ENCODE measurements at regions not wholly inside any gene's neighbourhood (a gene's known extent, or its start where the extent isn't known, plus 50 kb on each side); places are given as distances from the start of the nearest gene placed in this dataset.
A peak's percentile ranks its signal among the peaks of the same experiment; 100 is the strongest.

- TF ChIP-seq CTCF (IDR thresholded peaks at IDR 0.05 in 8 of 11, conservative IDR thresholded peaks at IDR 0.05 in 3 of 11) (no peak), POLR2AphosphoS5 (IDR thresholded peaks at IDR 0.05) (peak in 1 of 3 donors; percentile 64)
- 40 to 49% (median 44%) methylated on average over 6 of the region's 6 CpGs for WGBS, 5 donors
- intact Hi-C loops (cut with DNase I; ENCODE audit: low total_unique reads), result no loop called here
- Histone ChIP-seq H3K4me3 (peak overlapping the region in 1 of 8 donors; percentile 17), H3K36me3 (no peaks in the 10 kb centered on the region), H3K4me1 (peaks cover 5 to 37% (median 18%) of the 10 kb centered on the region in 6 donors), H3K27ac (peak overlapping the region in 7 of 8 donors; percentile 56 to 81 (median 68)), H3K27me3 (replicated peaks in 1 of 7) (no peaks in the 10 kb centered on the region), H3K9me3 (peaks cover 4 to 16% (median 9%) of the 10 kb centered on the region in 8 donors)
- no peak for DNase-seq
Measured at GRCh38 chr20:2217857-2218539, 77.8 kb upstream of the TGM3 start.

- DNase-seq, result no peak
- Histone ChIP-seq H3K36me3 (no peaks in the 10 kb centered on the region), H3K27ac (peak overlapping the region in 1 of 8 donors; percentile 80), H3K27me3 (replicated peaks in 1 of 7) (no peaks in the 10 kb centered on the region), H3K4me1 (peaks cover 5 to 39% (median 18%) of the 10 kb centered on the region in 6 donors), H3K4me3 (no peak overlapping the region), H3K9me3 (peaks cover 4 to 16% (median 9%) of the 10 kb centered on the region in 8 donors)
- 85 to 94% (median 88%) methylated on average over 2 of the region's 2 CpGs for WGBS, 5 donors
- TF ChIP-seq CTCF (IDR thresholded peaks at IDR 0.05 in 8 of 11, conservative IDR thresholded peaks at IDR 0.05 in 3 of 11) (no peak), POLR2AphosphoS5 (IDR thresholded peaks at IDR 0.05) (no peak), POLR2A (IDR thresholded peaks at IDR 0.05) (no peak)
- intact Hi-C loops (cut with DNase I; ENCODE audit: low total_unique reads), result no loop called here
Measured at GRCh38 chr20:2219481-2220006, 76.3 kb upstream of the TGM3 start.

- no peak overlapping the region for H3K4me3 ChIP-seq
- no peaks in the 10 kb centered on the region for H3K36me3 ChIP-seq
- no peak for DNase-seq
- H3K27me3 ChIP-seq (replicated peaks in 1 of 7), result no peaks in the 10 kb centered on the region
- intact Hi-C loops (cut with DNase I; ENCODE audit: low total_unique reads), result no loop called here
- peaks cover 4 to 16% (median 9%) of the 10 kb centered on the region in 8 donors for H3K9me3 ChIP-seq
- peak overlapping the region in 1 of 8 donors; percentile 76 for H3K27ac ChIP-seq
- TF ChIP-seq POLR2AphosphoS5 (IDR thresholded peaks at IDR 0.05) (no peak), CTCF (IDR thresholded peaks at IDR 0.05 in 8 of 11, conservative IDR thresholded peaks at IDR 0.05 in 3 of 11) (no peak), POLR2A (IDR thresholded peaks at IDR 0.05) (no peak)
- peaks cover 5 to 39% (median 18%) of the 10 kb centered on the region in 6 donors for H3K4me1 ChIP-seq
- WGBS, 5 donors, result 42 to 91% (median 79%) methylated on average over 2 of the region's 2 CpGs
Measured at GRCh38 chr20:2220298-2220697, 75.5 kb upstream of the TGM3 start.

- Histone ChIP-seq H3K4me1 (peaks cover 5 to 39% (median 18%) of the 10 kb centered on the region in 6 donors), H3K4me3 (no peak overlapping the region), H3K27me3 (replicated peaks in 1 of 7) (no peaks in the 10 kb centered on the region), H3K27ac (peak overlapping the region in 6 of 8 donors; percentile 55 to 81 (median 74)), H3K9me3 (peaks cover 4 to 16% (median 9%) of the 10 kb centered on the region in 8 donors), H3K36me3 (no peaks in the 10 kb centered on the region)
- WGBS, 5 donors, result 36 to 69% (median 55%) methylated on average over 2 of the region's 2 CpGs
- no peak for TF ChIP-seq POLR2A (IDR thresholded peaks at IDR 0.05)
- TF ChIP-seq POLR2AphosphoS5 (IDR thresholded peaks at IDR 0.05), result peak in 1 of 3 donors; percentile 25
- DNase-seq, result no peak
- intact Hi-C loops (cut with DNase I; ENCODE audit: low total_unique reads), result no loop called here
Measured at GRCh38 chr20:2221921-2222320, 73.9 kb upstream of the TGM3 start.

All from spleen (tissue), 11 donors.